ENCODE measurements at regions not wholly inside any gene's neighbourhood (a gene's known extent, or its start where the extent isn't known, plus 50 kb on each side); places are given as distances from the start of the nearest gene placed in this dataset.

DNA sequence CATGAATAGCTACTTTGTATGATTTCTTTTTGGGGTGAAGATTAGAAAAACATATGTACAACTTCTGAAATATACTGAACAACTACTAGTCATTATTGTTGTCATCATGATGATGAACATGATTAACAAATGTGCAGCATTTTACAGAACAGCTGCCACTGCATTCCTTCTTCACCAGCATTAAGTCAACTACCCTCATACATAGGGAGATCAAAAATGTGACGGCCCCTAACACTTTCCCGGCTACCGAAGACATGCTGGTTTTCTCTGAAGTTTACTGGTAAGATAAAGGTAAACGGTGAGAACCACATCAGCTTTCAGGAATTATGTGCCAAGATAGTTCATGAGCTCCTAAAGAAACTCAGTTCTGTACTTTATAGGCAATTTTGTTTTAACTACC lies 121.0 kb upstream of the LRATD1 start:
- no peaks in the 10 kb centered on the region for H3K36me3 ChIP-seq (ENCODE audit: control insufficient read depth in 2 of 2, extremely low read depth in 1 of 2, insufficient read depth in 2 of 2, low read length in 2 of 2)
- H3K9me1 ChIP-seq (replicated peaks; ENCODE audit: control insufficient read depth, extremely low read depth, insufficient read depth, low read length) = no peaks in the 10 kb centered on the region
- no peaks in the 10 kb centered on the region for H3K9me3 ChIP-seq (replicated peaks; ENCODE audit: control insufficient read depth, insufficient read depth, low read length)
- BruUV-seq (replicated peaks) = no TSS peak
- H3K9ac ChIP-seq (replicated peaks; ENCODE audit: extremely low read depth, insufficient read depth, low read length) = no peak overlapping the region
- CTCF ChIA-PET = no interaction called here
- H4K20me1 ChIP-seq (replicated peaks; ENCODE audit: control insufficient read depth, extremely low read depth, insufficient read depth, low read length) = no peaks in the 10 kb centered on the region
- no peak overlapping the region for H2AFZ ChIP-seq (ENCODE audit: low read depth, low read length)
- dilution Hi-C loops (cut with MboI; ENCODE audit: extremely low pct_ligation_motif_present, low sequenced_read_pairs) (no loop called here), intact Hi-C loops (cut with micrococcal nuclease) (no loop called here)
- no peak overlapping the region for H3K4me3 ChIP-seq (replicated peaks in 1 of 3; ENCODE audit: insufficient read depth in 1 of 3, low read depth in 1 of 3, low read length in 3 of 3)
- H3K27me3 ChIP-seq (ENCODE audit: control insufficient read depth in 2 of 2, insufficient read depth in 2 of 2, low read length in 2 of 2) = no peaks in the 10 kb centered on the region
- no peak for DNase-seq (ENCODE audit: low read depth, low spot score)
- H3K79me2 ChIP-seq (ENCODE audit: control insufficient read depth, insufficient read depth, low read length) = no peaks in the 10 kb centered on the region
- no peaks in the 10 kb centered on the region for H3K4me1 ChIP-seq (ENCODE audit: control insufficient read depth, extremely low read depth, insufficient read depth, low read length)
- no peak for FAIRE-seq
- H3K4me2 ChIP-seq (ENCODE audit: insufficient read depth, low read length) = no peak overlapping the region
- POLR2A ChIA-PET = no interaction called here
- TF ChIP-seq POLR2AphosphoS5 (IDR thresholded peaks at IDR 0.05; ENCODE audit: insufficient read depth, low read depth, low read length) (no peak), MYC (IDR thresholded peaks at IDR 0.05; ENCODE audit: low read depth, low read length) (no peak), EZH2 (IDR thresholded peaks at IDR 0.05; ENCODE audit: borderline replicate concordance, low read depth, low read length, severe bottlenecking) (no peak), JUN (IDR thresholded peaks at IDR 0.05; ENCODE audit: borderline replicate concordance, insufficient read depth, insufficient read length, low read depth) (no peak), FOS (IDR thresholded peaks at IDR 0.05; ENCODE audit: borderline replicate concordance, insufficient read depth, low read length) (no peak), POLR2A (IDR thresholded peaks at IDR 0.05; ENCODE audit: low read depth, low read length) (no peak), GATA2 (IDR thresholded peaks at IDR 0.05; ENCODE audit: insufficient read depth, insufficient read length, low read depth, low read length) (no peak)
- TF ChIP-seq, protein P1, sequence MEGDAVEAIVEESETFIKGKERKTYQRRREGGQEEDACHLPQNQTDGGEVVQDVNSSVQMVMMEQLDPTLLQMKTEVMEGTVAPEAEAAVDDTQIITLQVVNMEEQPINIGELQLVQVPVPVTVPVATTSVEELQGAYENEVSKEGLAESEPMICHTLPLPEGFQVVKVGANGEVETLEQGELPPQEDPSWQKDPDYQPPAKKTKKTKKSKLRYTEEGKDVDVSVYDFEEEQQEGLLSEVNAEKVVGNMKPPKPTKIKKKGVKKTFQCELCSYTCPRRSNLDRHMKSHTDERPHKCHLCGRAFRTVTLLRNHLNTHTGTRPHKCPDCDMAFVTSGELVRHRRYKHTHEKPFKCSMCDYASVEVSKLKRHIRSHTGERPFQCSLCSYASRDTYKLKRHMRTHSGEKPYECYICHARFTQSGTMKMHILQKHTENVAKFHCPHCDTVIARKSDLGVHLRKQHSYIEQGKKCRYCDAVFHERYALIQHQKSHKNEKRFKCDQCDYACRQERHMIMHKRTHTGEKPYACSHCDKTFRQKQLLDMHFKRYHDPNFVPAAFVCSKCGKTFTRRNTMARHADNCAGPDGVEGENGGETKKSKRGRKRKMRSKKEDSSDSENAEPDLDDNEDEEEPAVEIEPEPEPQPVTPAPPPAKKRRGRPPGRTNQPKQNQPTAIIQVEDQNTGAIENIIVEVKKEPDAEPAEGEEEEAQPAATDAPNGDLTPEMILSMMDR (IDR thresholded peaks at IDR 0.05; ENCODE audit: extremely low read depth in 1 of 2, insufficient read depth in 1 of 2, low read depth in 1 of 2, low read length in 2 of 2) = no peak
- TF ChIP-seq, protein P2, sequence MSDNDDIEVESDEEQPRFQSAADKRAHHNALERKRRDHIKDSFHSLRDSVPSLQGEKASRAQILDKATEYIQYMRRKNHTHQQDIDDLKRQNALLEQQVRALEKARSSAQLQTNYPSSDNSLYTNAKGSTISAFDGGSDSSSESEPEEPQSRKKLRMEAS (IDR thresholded peaks at IDR 0.05; ENCODE audit: insufficient read depth, insufficient read length) = no peak
- no peak overlapping the region for H3K27ac ChIP-seq (ENCODE audit: insufficient read depth, low read depth, low read length)

All from endothelial cell of umbilical vein (primary cell).